Cardiac fibroblast (primary cell): ENCODE measurements at regions not wholly inside any gene's neighbourhood (a gene's known extent, or its start where the extent isn't known, plus 50 kb on each side); places are given as distances from the start of the nearest gene placed in this dataset.

ENCODE experiments used
- DNase-seq, 2 donors: peaks; one replicate each; pipeline versions ENCODE4 v3.0.0 to v3.0.0-alpha.2; 2010; ENCODE audit warnings: low read depth in 2 of 2
- H3K4me3 ChIP-seq, 2 donors: replicated peaks in 1 of 2; 1 replicate in 1 of 2; 2 replicates in 1 of 2; pipeline ENCODE4 v1.5.1; 2011; ENCODE audit warnings: low read depth in 2 of 2, low read length in 2 of 2, mild to moderate bottlenecking in 2 of 2, moderate library complexity in 1 of 2
- CTCF ChIP-seq: IDR thresholded peaks from one replicate; pipeline ENCODE4 v1.5.1; 2011; ENCODE audit warnings: low read depth, mild to moderate bottlenecking, low read length, inconsistent platforms

- H3K4me3 ChIP-seq, result no peak overlapping the region
- no peak for DNase-seq
- TF ChIP-seq CTCF, result no peak
These were observed 120.9 kb upstream of the MAGI3 start for GRCh38 chr1:113269168-113269963.

GRCh38 chr1:113271039-113271438 is 119.3 kb upstream of the MAGI3 start:
- no peak for TF ChIP-seq CTCF
- H3K4me3 ChIP-seq, result no peak overlapping the region
- no peak for DNase-seq

GRCh38 chr1:113275083-113275482 is 115.2 kb upstream of the MAGI3 start:
- no peak for TF ChIP-seq CTCF
- DNase-seq, result no peak
- no peak overlapping the region for H3K4me3 ChIP-seq

- DNase-seq, result no peak
- no peak overlapping the region for H3K4me3 ChIP-seq
- TF ChIP-seq CTCF, result no peak
These were observed 114.6 kb upstream of the MAGI3 start for GRCh38 chr1:113275691-113276090.

- no peak for TF ChIP-seq CTCF
- DNase-seq, result no peak
- H3K4me3 ChIP-seq, result no peak overlapping the region
These were observed 113.8 kb upstream of the MAGI3 start for GRCh38 chr1:113276507-113276906.

- no peak overlapping the region for H3K4me3 ChIP-seq
- no peak for TF ChIP-seq CTCF
- no peak for DNase-seq
These were observed 111.9 kb upstream of the MAGI3 start for GRCh38 chr1:113278371-113278770.

- DNase-seq, result no peak
- H3K4me3 ChIP-seq, result no peak overlapping the region
- no peak for TF ChIP-seq CTCF
These were observed 111.5 kb upstream of the MAGI3 start for GRCh38 chr1:113278777-113279176.
